Germinal center (tissue), 1 donor: ENCODE measurements at regions not wholly inside any gene's neighbourhood (a gene's known extent, or its start where the extent isn't known, plus 50 kb on each side); places are given as distances from the start of the nearest gene placed in this dataset.
"Not testable (repeated sequence)": the region's sequence is repeated elsewhere in the genome, so short reads cannot be mapped to it uniquely, and the experiment has no call there.

ENCODE experiments used
- DNase-seq: peaks from one replicate; pipeline ENCODE4 v3.0.0; 2012; ENCODE audit warnings: mixed read lengths, low spot score

DNA sequence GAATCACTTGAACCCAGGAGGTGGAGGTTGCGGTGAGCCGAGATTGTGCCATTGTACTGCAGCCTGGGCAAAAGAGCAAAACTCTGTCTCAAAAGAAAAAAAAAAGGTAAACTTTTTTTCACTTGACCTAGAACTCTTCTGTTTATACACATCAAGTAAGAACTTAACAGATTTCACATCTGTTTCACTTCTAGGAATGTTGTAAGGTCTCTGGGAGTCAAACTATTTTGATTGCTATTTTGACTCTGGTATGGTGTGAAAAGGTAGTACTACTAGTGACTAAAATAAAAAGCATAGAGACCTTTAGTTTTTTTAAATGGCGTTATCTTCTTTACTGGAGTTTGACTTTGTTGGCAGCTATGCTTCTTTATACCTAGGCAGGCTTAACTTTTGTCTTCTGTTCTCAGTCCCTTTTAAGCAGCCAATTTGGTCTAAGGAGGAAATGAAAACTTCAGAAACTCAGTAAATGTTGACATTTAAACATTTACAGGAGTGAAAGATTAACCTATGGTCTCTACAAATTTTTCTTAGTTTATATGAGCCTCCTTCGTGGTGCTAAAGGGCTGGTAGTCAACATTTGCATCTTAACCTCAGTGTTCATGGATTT lies 84.7 kb downstream of the METTL2B start:
- DNase-seq, result not testable (repeated sequence)

DNA sequence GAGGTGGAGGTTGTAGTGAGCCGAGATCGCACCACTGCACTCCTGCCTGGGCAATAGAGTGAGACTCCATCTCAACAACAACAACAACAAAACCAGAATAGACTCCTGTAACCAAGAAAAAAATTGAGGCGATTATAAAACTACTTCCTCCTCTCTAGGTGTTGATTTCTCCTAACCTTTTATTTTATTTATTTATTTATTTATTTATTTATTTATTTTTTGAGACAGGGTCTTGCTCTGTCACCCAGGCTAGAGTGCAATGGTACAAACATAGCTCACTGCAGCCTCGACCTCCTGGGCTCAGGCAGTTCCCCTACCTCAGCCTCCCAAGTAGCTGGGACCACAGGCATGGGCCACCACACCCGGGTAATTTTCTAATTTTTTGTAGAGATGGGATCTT lies 86.2 kb downstream of the METTL2B start:
- not testable (repeated sequence) for DNase-seq

DNA sequence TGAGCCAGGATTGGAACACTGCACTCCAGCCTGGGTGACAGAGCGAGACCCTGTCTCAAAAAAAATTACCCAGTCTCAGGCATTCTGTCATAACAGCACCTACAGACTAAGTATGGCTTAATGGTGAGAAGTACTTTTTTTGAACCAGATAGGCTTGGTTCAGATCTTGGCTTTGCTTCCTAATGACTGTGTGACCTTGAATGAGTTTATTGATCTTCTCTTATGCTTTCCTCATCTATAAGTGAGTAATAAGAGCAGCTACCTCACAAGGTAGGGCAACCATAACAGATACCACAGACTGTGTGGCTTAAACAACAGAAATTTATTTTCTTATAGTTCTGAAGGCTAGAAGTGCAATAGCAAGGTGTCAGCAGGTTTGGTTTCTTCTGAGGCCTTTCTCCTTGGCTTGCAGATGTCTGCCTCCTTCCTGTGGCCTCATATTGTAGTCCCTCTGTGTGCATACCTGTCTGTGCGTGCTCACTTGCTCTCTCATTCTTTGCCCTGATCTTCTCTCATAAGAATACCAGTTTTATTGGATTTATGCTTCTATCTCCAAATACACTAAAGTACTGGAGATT lies 87.7 kb downstream of the METTL2B start:
- not testable (repeated sequence) for DNase-seq

DNA sequence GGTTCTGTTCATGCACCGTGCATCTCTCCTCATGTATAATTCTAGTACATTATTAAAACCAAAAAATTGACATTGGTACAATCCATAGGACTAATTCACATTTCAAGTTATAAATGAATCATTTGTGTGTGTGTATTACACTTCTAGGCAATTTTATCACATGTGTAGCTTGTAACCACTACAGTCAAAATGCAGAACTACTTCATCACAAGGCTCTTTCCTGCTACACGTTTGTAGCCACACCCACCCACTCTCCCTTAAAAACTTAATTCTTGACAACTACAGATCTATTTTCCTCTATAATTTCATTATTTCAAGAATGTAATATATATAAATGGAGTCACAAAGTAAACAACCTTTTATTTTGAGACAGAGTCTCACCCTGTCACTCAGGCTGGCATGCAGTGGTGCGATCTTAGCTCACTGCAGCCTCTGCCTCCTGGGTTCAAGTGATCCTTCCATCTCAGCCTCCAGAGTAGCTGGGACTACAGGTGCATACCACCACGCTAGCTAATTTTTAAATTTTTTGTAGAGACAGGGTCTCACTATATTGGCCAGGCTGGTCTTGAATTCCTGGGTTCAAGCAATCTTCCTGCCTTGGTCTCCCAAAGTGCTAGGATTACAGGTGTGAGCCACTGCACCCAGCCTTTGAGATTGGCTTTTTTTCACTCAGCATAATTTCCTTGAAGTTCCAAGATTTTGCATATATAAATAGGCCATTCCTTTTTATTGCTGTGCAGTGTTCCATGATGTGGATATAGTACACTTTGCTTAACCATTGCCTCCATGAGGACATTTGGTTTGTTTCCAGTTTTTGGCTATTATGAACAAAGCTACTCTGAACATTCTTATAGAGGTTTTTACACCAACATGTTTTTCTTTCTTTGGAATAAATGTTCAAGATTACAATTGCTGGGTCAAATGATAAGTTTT lies 88.7 kb downstream of the METTL2B start:
- not testable (repeated sequence) for DNase-seq

DNA sequence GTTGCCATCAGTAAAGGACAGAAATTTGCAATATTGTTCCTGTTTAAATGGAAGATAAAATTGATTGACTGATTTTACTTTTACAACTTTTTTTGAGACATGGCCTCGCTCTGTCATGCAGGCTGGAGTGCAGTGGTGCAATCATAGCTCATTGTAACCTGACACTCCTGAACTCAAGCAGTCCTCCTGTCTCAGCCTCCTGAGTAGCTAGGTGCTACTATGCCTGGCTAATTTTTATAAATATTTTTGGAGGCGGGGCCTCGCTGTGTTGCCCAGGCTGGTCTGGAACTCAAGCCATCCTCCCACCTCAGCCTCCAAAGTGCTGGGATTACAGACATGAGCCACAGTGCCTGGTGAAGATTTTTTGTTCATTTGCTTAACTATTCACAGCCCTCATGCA lies 96.8 kb upstream of the GARIN1A start:
- not testable (repeated sequence) for DNase-seq

DNA sequence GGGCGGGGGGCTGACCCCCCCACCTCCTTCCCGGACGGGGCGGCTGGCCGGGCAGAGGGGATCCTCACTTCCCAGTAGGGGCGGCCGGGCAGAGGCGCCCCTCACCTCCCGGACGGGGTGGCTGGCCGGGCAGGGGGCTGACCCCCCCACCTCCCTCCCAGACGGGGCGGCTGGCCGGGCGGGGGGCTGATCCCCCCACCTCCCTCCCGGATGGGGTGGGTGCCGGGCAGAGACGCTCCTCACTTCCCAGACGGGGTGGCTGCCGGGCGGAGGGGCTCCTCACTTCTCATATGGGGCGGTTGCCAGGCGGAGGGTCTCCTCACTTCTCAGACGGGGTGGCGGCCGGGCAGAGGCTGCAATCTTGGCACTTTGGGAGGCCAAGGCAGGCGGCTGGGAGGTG lies 95.1 kb upstream of the GARIN1A start:
- DNase-seq, result not testable (repeated sequence)

DNA sequence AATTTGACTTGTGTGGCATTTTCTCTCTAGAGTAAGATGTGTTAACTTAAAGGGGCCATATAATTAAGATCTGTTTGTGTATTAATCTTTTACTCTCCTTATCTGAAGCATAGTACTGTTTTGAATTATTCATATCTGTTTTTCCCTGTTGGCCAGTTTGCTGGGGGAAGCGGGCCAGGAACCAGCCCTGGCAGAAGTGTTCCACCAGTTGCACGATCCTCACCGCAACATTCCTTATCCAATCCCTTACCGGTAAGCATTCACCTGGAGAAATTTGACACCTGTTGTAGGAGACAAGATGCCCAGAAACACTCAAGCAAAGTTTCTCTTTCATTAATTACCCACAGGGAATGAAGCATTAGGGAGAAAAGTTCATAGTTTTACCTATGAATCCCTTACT lies 92.2 kb upstream of the GARIN1A start:
- not testable (repeated sequence) for DNase-seq

DNA sequence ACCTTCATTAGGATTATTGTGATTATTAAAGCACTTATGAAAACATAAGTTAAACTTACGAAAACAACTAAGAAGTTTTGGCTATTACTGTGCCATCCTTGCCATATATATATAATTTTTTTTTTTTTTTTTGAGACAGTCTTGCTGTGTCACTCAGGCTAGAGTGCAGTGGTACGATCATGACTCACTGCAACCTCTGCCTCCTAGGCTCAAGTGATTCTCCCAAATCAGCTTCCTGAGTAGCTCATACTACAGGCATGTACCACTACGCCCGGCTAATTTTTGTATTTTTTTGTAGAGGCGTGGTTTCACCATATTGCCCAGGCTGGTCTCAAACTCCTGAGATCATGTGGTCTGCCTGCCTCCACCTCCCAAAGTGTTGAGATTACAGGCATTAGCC lies 91.0 kb upstream of the GARIN1A start:
- DNase-seq, result not testable (repeated sequence)

DNA sequence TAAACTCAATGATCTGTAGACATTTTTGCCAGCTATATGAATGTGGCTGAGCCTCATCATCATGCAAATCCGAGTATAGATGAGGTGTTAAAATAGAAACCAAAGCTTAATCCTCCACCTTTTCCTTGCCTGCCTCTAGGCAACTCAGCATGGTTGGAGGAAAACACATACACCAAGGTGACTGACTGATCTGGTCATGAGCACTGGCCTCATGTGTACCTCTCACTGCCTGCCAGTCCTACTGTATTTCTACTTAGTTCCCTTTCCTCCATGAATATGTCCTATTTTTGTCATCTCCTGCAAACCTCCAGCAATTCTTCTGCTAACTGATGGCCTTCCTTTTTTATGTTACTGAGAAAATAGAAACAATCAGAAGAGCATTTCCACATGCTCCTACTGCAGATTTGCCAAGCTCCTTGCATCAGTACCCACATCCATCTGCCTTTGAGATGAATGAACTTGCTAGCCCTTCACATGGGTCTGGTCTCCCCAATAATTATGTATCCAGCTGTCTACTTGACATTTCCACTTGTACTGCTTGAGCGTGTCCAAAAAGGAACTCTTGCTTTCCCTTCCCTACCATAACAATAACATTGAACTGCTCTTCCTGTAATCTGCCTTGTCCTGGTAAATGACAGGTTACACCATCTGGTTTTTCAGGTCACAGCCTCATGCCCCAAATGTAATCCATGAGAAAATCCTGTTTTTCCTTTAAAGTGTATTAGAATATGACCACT lies 90.1 kb upstream of the GARIN1A start:
- not testable (repeated sequence) for DNase-seq

DNA sequence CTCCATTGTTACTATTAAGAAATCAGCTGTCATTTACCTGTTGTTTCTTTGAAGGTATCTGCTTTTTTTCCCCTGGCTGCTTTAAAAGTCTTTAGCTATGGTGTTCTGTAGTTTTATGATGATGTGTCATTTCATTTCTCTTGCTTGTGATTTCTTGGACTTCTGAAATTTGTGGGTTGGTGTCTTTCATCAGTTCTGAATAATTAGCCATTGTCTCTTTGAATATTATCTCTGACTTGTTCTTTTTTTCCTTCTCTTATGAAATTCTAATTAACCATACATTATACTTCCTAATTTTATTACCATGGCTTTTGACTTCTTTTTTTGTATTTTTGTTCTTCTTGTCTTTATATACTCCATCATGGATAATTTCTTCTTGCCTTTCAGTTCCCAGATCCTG lies 85.4 kb upstream of the GARIN1A start:
- not testable (repeated sequence) for DNase-seq

DNA sequence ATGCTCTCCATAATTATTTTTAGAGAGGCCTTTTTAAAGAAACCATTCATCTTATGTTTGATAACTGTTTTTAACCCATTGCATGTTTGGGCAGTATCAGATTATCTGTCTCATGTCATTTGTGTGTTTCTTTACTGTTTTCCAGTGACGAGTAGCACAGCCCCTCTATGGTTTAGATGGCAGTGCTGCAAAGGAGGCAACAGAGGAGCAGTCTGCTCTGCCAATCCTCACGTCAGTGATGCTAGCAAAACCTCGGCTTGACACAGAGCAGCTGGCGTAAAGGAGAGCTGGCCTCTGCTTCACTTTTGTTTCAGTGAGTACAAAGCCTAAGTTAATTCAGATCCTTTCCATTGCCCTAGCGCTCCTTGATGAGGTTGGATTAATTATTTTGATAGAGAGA lies 80.4 kb upstream of the GARIN1A start:
- no peak for DNase-seq

DNA sequence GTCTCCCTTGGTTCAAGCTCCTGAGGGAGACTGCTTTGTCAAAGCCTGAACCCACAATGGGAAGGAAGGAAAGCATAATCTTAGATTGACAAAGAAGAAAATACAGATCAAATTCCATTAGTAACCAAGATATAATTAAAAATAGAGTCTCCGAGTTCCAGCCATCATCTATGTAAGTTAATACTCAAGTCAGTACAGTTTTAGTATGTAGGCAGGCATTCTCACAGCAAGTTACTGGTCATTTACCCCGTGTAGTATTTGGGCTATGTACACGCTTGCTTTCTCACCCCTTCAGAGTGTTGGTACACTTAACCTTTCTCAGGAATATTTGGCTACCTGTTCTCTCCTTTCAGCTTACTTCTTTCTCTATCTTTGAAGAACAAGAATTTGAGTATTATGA lies 79.9 kb upstream of the GARIN1A start:
- not testable (repeated sequence) for DNase-seq

DNA sequence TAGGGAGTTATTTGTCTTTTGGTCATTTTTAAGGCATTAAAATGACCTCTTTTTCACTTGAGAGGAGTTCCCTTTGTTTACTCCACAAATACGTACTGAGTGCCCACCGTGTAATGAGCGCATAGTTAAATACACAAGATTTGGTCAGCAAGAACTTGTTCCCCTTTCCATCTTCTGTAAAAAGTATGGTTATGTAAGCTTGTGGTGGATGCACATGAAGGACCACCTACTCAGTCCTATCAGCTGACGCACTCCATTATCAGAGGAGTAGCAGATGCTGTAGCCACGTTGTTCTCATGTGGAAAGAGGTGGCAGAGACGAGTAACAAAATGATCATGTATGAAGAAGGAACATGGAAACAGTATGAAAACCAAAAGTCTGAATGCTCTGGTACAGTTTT lies 78.0 kb upstream of the GARIN1A start:
- not testable (repeated sequence) for DNase-seq

DNA sequence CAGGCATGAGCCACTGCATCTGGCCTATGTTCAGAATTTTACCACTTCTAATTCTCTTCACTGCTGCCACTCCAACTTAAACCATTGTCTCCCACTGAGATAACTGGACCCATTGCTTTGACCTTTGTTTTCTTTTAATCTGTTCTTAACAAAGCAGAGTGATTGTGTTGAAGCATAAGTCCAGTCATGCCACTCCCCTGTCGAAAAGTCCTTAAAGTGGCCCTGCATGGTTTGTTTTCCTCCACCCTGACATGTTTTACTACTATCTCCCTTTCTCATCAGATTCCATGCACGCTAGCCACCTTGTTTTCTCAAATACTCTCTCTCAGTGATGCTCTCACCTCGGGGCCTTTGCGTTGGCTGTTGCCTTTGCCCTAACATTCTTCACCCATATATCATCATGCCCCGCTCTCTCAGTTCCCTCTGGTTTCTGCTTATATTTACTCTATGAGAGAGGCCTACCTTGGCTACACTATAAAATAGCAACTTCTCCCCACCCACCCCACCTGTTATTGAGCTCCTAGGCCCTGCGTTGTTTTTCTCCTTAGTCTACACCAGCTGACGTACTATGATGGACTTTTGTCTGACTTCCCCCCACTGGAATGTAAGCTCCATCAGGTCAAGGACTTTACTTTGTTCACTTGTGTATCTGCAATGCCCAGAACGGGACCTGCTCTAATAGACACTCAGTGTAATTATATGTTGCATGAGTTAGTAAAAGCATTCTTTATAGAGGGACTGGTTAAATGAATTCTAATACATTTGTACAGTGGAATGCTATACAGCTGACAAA lies 75.6 kb upstream of the GARIN1A start:
- not testable (repeated sequence) for DNase-seq

DNA sequence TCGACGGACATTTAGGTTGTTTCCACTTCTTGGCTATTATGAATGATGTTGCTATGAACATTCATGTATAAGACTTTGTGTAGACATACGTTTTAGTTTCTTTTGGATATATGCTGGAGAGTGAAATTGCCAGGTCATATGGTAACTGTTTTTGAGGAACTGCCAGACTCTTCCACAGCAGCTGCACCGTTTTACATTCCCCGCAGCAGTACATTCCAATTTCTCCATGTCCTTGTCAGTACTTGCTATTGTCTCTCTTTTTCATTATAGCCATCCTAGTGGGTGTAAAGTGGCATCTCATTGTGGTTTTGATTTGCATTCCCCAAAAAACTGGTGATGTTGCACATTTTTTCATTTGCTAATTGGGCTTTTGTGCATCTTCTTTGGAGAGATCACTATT lies 73.1 kb upstream of the GARIN1A start:
- not testable (repeated sequence) for DNase-seq

DNA sequence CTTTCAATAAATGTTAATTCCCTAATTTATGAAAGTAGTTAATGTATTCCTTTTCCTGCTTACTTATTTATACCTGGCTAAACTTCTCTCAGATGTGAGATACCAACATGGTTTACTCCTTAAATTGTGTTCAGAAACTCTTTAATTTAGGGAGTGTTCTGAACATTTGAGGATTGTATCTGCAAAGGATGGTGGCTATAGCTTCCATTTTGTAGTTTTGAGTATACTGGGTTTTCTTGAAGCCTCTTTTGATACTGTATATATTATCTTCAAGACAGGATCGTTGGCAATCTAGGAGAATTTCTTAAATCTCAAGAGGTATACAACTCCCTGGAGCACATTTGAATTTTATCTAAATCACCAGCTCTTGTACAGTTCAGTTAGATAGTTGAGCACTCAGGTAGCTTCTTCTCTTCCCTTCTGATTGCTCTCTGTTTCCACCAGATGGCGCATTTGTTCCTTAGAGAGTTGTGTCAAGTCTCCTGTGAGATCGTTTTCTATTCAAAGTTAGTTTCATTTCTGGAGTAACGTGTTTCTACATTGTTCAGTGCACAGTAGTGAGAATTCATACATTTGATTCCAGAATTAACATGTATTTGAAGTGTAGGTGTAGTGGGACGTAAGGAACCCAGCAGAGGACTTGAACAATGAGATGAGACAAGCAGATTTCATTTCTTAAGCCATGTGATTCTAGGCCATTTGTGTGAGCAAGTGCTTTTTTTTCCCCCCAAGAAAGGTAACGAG lies 63.2 kb upstream of the GARIN1A start:
- peak; percentile 2 for DNase-seq

DNA sequence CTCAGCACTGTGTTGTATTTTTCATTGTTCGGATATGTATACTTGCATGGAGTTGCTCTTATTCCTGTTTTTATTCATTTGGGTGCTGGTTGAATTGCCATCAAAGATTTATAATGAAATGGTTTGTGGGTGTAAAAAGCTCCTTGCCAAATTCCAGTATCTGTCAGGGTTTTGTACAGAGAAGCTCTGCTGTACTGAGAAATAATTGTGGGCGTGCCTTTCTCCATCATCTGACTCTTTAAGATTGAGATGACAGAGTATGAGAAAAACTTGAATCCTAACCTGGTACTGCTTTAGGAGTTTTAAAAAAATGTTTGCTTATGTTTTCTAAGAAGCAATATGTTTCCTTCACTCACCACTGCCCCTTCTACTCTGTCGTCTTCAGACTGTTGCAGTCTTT lies 58.7 kb upstream of the GARIN1A start:
- not testable (repeated sequence) for DNase-seq

DNA sequence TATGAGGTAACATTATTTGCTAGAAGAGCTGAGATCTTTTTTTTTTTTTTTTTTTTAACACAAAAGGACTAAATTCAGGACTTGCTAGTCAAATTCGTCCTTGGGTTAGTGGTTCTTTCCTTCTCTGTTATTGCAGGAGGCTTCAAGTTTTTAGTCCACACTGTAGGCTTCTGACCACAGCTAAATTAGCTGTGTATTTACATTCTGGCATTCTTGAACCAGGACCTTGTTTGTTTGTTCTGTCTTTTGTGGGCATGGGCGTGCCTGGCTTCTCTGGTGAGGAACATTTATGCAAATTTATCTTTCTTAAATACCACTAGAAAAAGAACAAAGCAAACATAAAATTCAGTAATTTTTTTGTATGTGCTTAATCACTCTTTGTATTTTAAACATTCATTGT lies 57.3 kb upstream of the GARIN1A start:
- DNase-seq, result not testable (repeated sequence)

DNA sequence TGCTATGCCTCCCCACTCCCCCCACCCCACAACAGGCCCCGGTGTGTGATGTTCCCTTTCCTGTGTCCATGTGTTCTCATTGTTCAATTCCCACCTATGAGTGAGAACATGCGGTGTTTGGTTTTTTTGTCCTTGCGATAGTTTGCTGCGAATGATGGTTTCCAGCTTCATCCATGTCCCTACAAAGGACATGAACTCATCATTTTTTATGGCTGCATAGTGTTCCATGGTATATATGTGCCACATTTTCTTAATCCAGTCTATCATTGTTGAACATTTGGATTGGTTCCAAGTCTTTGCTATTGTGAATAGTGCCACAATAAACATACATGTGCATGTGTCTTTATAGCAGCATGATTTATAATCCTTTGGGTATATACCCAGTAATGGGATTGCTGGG lies 55.3 kb upstream of the GARIN1A start:
- not testable (repeated sequence) for DNase-seq
